ENCODE measurements at regions not wholly inside any gene's neighbourhood (a gene's known extent, or its start where the extent isn't known, plus 50 kb on each side); places are given as distances from the start of the nearest gene placed in this dataset.
"Not testable (repeated sequence)": the region's sequence is repeated elsewhere in the genome, so short reads cannot be mapped to it uniquely, and the experiment has no call there.

- DNase-seq (ENCODE audit: low read depth, low spot score): no peak
- in situ Hi-C loops (cut with HindIII; ENCODE audit: low pct_unique_long_range_greater_than_20kb, low sequenced_read_pairs): no loop called here
These were observed 136.4 kb upstream of the DEPDC1 start for GRCh38 chr1:68633141-68633919.

- in situ Hi-C loops (cut with HindIII; ENCODE audit: low pct_unique_long_range_greater_than_20kb, low sequenced_read_pairs): no loop called here
- DNase-seq (ENCODE audit: low read depth, low spot score): no peak
These were observed 147.6 kb upstream of the DEPDC1 start for GRCh38 chr1:68644504-68644903.

GRCh38 chr1:68651115-68651514 lies 154.2 kb upstream of the DEPDC1 start:
- DNase-seq (ENCODE audit: low read depth, low spot score): no peak
- in situ Hi-C loops (cut with HindIII; ENCODE audit: low pct_unique_long_range_greater_than_20kb, low sequenced_read_pairs): no loop called here

GRCh38 chr1:68653882-68654281 lies 157.0 kb upstream of the DEPDC1 start:
- DNase-seq (ENCODE audit: low read depth, low spot score): no peak
- in situ Hi-C loops (cut with HindIII; ENCODE audit: low pct_unique_long_range_greater_than_20kb, low sequenced_read_pairs): no loop called here

GRCh38 chr1:68673771-68674170 lies 176.9 kb upstream of the DEPDC1 start:
- in situ Hi-C loops (cut with HindIII; ENCODE audit: low pct_unique_long_range_greater_than_20kb, low sequenced_read_pairs): no loop called here
- no peak for DNase-seq (ENCODE audit: low read depth, low spot score)

GRCh38 chr1:68675336-68675735 lies 178.5 kb upstream of the DEPDC1 start:
- no peak for DNase-seq (ENCODE audit: low read depth, low spot score)

GRCh38 chr1:68677684-68678351 lies 180.9 kb upstream of the DEPDC1 start:
- in situ Hi-C loops (cut with HindIII; ENCODE audit: low pct_unique_long_range_greater_than_20kb, low sequenced_read_pairs): no loop called here
- DNase-seq (ENCODE audit: low read depth, low spot score): no peak

More at GRCh38 chr1:68675336-68675735, 178.5 kb upstream of the DEPDC1 start:
- in situ Hi-C loops (cut with HindIII; ENCODE audit: low pct_unique_long_range_greater_than_20kb, low sequenced_read_pairs): no loop called here

- in situ Hi-C loops (cut with HindIII; ENCODE audit: low pct_unique_long_range_greater_than_20kb, low sequenced_read_pairs): no loop called here
- no peak for DNase-seq (ENCODE audit: low read depth, low spot score)
These were observed 199.3 kb upstream of the DEPDC1 start for GRCh38 chr1:68696221-68696620.

GRCh38 chr1:68703921-68704354 lies 207.1 kb upstream of the DEPDC1 start:
- no peak for DNase-seq (ENCODE audit: low read depth, low spot score)
- in situ Hi-C loops (cut with HindIII; ENCODE audit: low pct_unique_long_range_greater_than_20kb, low sequenced_read_pairs): no loop called here

- DNase-seq (ENCODE audit: low read depth, low spot score): no peak
- in situ Hi-C loops (cut with HindIII; ENCODE audit: low pct_unique_long_range_greater_than_20kb, low sequenced_read_pairs): no loop called here
These were observed 208.0 kb upstream of the DEPDC1 start for GRCh38 chr1:68704800-68705443.

- in situ Hi-C loops (cut with HindIII; ENCODE audit: low pct_unique_long_range_greater_than_20kb, low sequenced_read_pairs): no loop called here
- no peak for DNase-seq (ENCODE audit: low read depth, low spot score)
These were observed 208.6 kb upstream of the DEPDC1 start for GRCh38 chr1:68705466-68705865.

GRCh38 chr1:68706639-68707317 lies 209.9 kb upstream of the DEPDC1 start:
- DNase-seq (ENCODE audit: low read depth, low spot score): no peak
- in situ Hi-C loops (cut with HindIII; ENCODE audit: low pct_unique_long_range_greater_than_20kb, low sequenced_read_pairs): no loop called here

- no peak for DNase-seq (ENCODE audit: low read depth, low spot score)
- in situ Hi-C loops (cut with HindIII; ENCODE audit: low pct_unique_long_range_greater_than_20kb, low sequenced_read_pairs): no loop called here
These were observed 220.4 kb upstream of the DEPDC1 start for GRCh38 chr1:68717330-68717729.

- in situ Hi-C loops (cut with HindIII; ENCODE audit: low pct_unique_long_range_greater_than_20kb, low sequenced_read_pairs): no loop called here
- no peak for DNase-seq (ENCODE audit: low read depth, low spot score)
These were observed 223.6 kb upstream of the DEPDC1 start for GRCh38 chr1:68720476-68720875.

- in situ Hi-C loops (cut with HindIII; ENCODE audit: low pct_unique_long_range_greater_than_20kb, low sequenced_read_pairs): no loop called here
- no peak for DNase-seq (ENCODE audit: low read depth, low spot score)
These were observed 226.9 kb upstream of the DEPDC1 start for GRCh38 chr1:68723791-68724190.

GRCh38 chr1:68725001-68725752 lies 228.3 kb upstream of the DEPDC1 start:
- in situ Hi-C loops (cut with HindIII; ENCODE audit: low pct_unique_long_range_greater_than_20kb, low sequenced_read_pairs): no loop called here
- no peak for DNase-seq (ENCODE audit: low read depth, low spot score)

- in situ Hi-C loops (cut with HindIII; ENCODE audit: low pct_unique_long_range_greater_than_20kb, low sequenced_read_pairs); DNase-seq (ENCODE audit: low read depth, low spot score): not testable (repeated sequence)
These were observed 242.6 kb upstream of the DEPDC1 start for GRCh38 chr1:68739486-68739885.
